ENCODE measurements at regions not wholly inside any gene's neighbourhood (a gene's known extent, or its start where the extent isn't known, plus 50 kb on each side); places are given as distances from the start of the nearest gene placed in this dataset.
"Not testable (repeated sequence)": the region's sequence is repeated elsewhere in the genome, so short reads cannot be mapped to it uniquely, and the experiment has no call there.

GRCh38 chr6:11443125-11443524 lies 94.4 kb upstream of the TMEM170B start:
- H2AFZ ChIP-seq (replicated peaks; ENCODE audit: low read length, poor library complexity); H3K4ac ChIP-seq (ENCODE audit: low read depth, low read length); DNase-seq; in situ Hi-C loops (cut with MboI; ENCODE audit: low sequenced_read_pairs); H3K9me1 ChIP-seq (ENCODE audit: insufficient read depth, low read length); H4K91ac ChIP-seq (ENCODE audit: insufficient read depth, low read depth, low read length); H2BK120ac ChIP-seq (ENCODE audit: low read depth, low read length); H3K9ac ChIP-seq (ENCODE audit: low read depth, low read length); H3K36me3 ChIP-seq (ENCODE audit: control insufficient read depth, insufficient read depth, low read length); H3K4me3 ChIP-seq (ENCODE audit: insufficient read depth, low read depth, low read length); H3K27me3 ChIP-seq (ENCODE audit: control insufficient read depth, insufficient read depth, low read length); dilution Hi-C loops (cut with HindIII; ENCODE audit: low sequenced_read_pairs, unreplicated experiment); H2AK9ac ChIP-seq (replicated peaks; ENCODE audit: low read depth, low read length, poor library complexity); H2BK15ac ChIP-seq (ENCODE audit: low read depth, low read length); H3K27ac ChIP-seq (ENCODE audit: insufficient read depth, low read length); H2BK5ac ChIP-seq (ENCODE audit: low read depth, low read length, poor library complexity, severe bottlenecking); H2AK5ac ChIP-seq (ENCODE audit: low read depth, low read length); BruUV-seq (replicated peaks); POLR2A ChIA-PET (ENCODE audit: unreplicated experiment); H3K9me3 ChIP-seq (ENCODE audit: control insufficient read depth, insufficient read depth, low read length); H3K56ac ChIP-seq (ENCODE audit: extremely low read depth, insufficient read depth, low read length); H2BK20ac ChIP-seq (ENCODE audit: low read depth, low read length); ATAC-seq (ENCODE audit: low read depth); H3K4me2 ChIP-seq (ENCODE audit: low read depth, low read length); H3K14ac ChIP-seq (replicated peaks; ENCODE audit: low read depth, low read length); H3K79me1 ChIP-seq (ENCODE audit: low read depth in 1 of 2, low read length in 2 of 2); H3K18ac ChIP-seq (ENCODE audit: low read depth, low read length); H3K23ac ChIP-seq (ENCODE audit: low read depth, low read length); H3K4me1 ChIP-seq (ENCODE audit: control insufficient read depth, insufficient read depth, low read length); H4K20me1 ChIP-seq (ENCODE audit: insufficient read depth, low read length); H4K8ac ChIP-seq (ENCODE audit: low read depth in 2 of 2, low read length in 2 of 2); intact Hi-C loops (cut with micrococcal nuclease); H4K5ac ChIP-seq (ENCODE audit: low read depth, low read length): not testable (repeated sequence)
- CTCF ChIA-PET: interaction anchor here (0.5 kb wide), 1 partner anchor 999 kb away, joined by 3 read pairs; no protein-coding TSS in a partner anchor
- no CpG with 5 or more reads among the region's 1 CpG for WGBS, 2 experiments (ENCODE audit: extremely low coverage in 2 of 2, insufficient read length in 1 of 2)
